GM12878 (cell line): ENCODE measurements at regions not wholly inside any gene's neighbourhood (a gene's known extent, or its start where the extent isn't known, plus 50 kb on each side); places are given as distances from the start of the nearest gene placed in this dataset.

Experiments used
- CEBPB ChIP-seq, 2 experiments: fragments of 150-350 bp in 1 of 2; IDR thresholded peaks; 2 replicates each; pipeline ENCODE4 v1.6.1; 2012 to 2014; ENCODE audit warnings: low read depth in 2 of 2, low read length in 2 of 2, borderline replicate concordance in 1 of 2, inconsistent platforms in 1 of 2
- CTCF ChIP-seq, 3 experiments: IDR thresholded peaks in 2 of 3; conservative IDR thresholded peaks in 1 of 3; 2 replicates each; pipeline ENCODE4 v1.5.1; 2011; ENCODE audit warnings: low read depth in 3 of 3, low read length in 3 of 3, mild to moderate bottlenecking in 3 of 3, control low read depth in 2 of 3, moderate library complexity in 2 of 3, inconsistent platforms in 1 of 3, mixed read lengths in 1 of 3; ENCODE audit not compliant: control insufficient read depth in 2 of 3, insufficient read depth in 1 of 3; ENCODE audit errors: extremely low read depth in 1 of 3
- JUND ChIP-seq: IDR thresholded peaks from 2 replicates; pipeline ENCODE4 v1.6.1; 2012; ENCODE audit warnings: low read depth, mild to moderate bottlenecking, low read length, improper control_type of control experiment, moderate library complexity
- POLR2A ChIP-seq: IDR thresholded peaks from 2 replicates; pipeline ENCODE4 v1.6.1; 2011; ENCODE audit warnings: low read depth, mild to moderate bottlenecking, low read length
- TAF1 ChIP-seq: IDR thresholded peaks from 2 replicates; pipeline ENCODE4 v1.6.1; 2011; ENCODE audit warnings: mild to moderate bottlenecking, low read depth, low read length, borderline replicate concordance

GRCh38 chr9:2934241-2934650 lies 90.4 kb upstream of the PUM3 start:
- TF ChIP-seq CTCF (IDR thresholded peaks at IDR 0.05 in 2 of 3, conservative IDR thresholded peaks at IDR 0.05 in 1 of 3; ENCODE audit: control insufficient read depth in 2 of 3, extremely low read depth in 1 of 3, insufficient read depth in 1 of 3, low read depth in 3 of 3, low read length in 3 of 3) (no peak), POLR2A (no peak), JUND (no peak), CEBPB (IDR thresholded peaks at IDR 0.05; ENCODE audit: borderline replicate concordance in 1 of 2, low read depth in 2 of 2, low read length in 2 of 2) (no peak), TAF1 (no peak)
